Prostate gland (tissue), 2 donors: ENCODE measurements at regions not wholly inside any gene's neighbourhood (a gene's known extent, or its start where the extent isn't known, plus 50 kb on each side); places are given as distances from the start of the nearest gene placed in this dataset.

Source experiments
- DNase-seq: peaks from one replicate; pipeline ENCODE4 v3.0.0-alpha.2; 2019; ENCODE audit warnings: low spot score
- H3K27ac ChIP-seq, 2 donors: fragments of 200-600 bp; sonication (generic); 2 replicates each; pipeline ENCODE4 v1.5.1; 2017 to 2019
- H3K27me3 ChIP-seq: fragments of 200-600 bp; sonication (generic); replicated peaks from 2 replicates; pipeline ENCODE4 v1.5.1; 2019; ENCODE audit not compliant: insufficient read depth
- H3K36me3 ChIP-seq, 2 donors: fragments of 200-600 bp; sonication (generic); 1 replicate in 1 of 2; 2 replicates in 1 of 2; pipeline versions ENCODE4 v1.5.1 to v1.8.1; 2017 to 2019
- H3K4me1 ChIP-seq: fragments of 200-600 bp; sonication (generic); replicated peaks from 2 replicates; pipeline ENCODE4 v1.5.1; 2019
- H3K4me3 ChIP-seq, 2 donors: fragments of 200-600 bp; sonication (generic); 2 replicates each; pipeline ENCODE4 v1.5.1; 2017 to 2019
- H3K9me3 ChIP-seq: fragments of 200-600 bp; sonication (generic); 2 replicates; pipeline ENCODE4 v1.5.1; 2017
- POLR2A ChIP-seq: fragments of 450-650 bp; IDR thresholded peaks from one replicate; pipeline ENCODE4 v1.6.1; 2016; ENCODE audit warnings: antibody characterized with exemption, mild to moderate bottlenecking
- POLR2AphosphoS5 ChIP-seq: sonication (generic); formaldehyde crosslinking; IDR thresholded peaks from one replicate; pipeline ENCODE4 v1.6.1; 2017; ENCODE audit warnings: antibody characterized with exemption
- WGBS: methylation state at CpG from one replicate; pipeline ENCODE4 v1.1.5; 2018; 5-methylcytosine and 5-hydroxymethylcytosine counted together
- intact Hi-C: fragments of 100-400 bp; cut with DNase I; formaldehyde crosslinking; loops from one replicate; pipeline ENCODE4 v1.14.2; 2022
- TF ChIP-seq, protein P1 (sequence below), 4 experiments: fragments of 200-600 bp in 2 of 4; fragments of 450-650 bp in 2 of 4; sonication (generic) in 2 of 4; IDR thresholded peaks; 1 replicate in 3 of 4; 2 replicates in 1 of 4; pipeline ENCODE4 v1.5.1; 2016 to 2019; ENCODE audit warnings: antibody characterized with exemption in 4 of 4, mild to moderate bottlenecking in 2 of 4, moderate library complexity in 2 of 4

DNA sequence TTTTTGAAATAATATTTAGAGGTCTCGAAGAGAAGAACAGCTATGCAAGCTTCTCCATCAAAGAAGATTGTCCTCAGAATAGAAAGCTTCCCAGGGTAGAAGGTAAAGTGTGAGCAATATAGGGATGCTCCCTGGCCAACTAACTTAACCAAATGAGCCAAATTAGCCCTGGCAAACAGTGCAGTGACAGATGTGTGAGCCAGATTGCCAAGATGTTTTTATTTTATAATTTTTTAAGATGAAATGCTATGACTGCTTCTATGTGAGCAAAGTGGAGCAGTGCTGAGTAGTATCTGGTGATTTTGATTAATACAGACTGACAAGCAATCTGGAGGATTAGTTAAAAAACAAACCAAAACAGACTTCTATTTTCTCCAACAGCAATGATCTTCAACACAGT, 202.1 kb downstream of the NOVA1 start:
- Histone ChIP-seq H3K27me3 (no peaks in the 10 kb centered on the region), H3K4me1 (no peaks in the 10 kb centered on the region), H3K9me3 (no peaks in the 10 kb centered on the region), H3K36me3 (no peaks in the 10 kb centered on the region), H3K4me3 (no peak overlapping the region), H3K27ac (no peak overlapping the region)
- intact Hi-C loops = no loop called here
- DNase-seq = no peak
- 45% methylated on average over 1 of the region's 1 CpG for WGBS
- TF ChIP-seq POLR2AphosphoS5 (no peak), POLR2A (no peak)
- TF ChIP-seq, protein P1, sequence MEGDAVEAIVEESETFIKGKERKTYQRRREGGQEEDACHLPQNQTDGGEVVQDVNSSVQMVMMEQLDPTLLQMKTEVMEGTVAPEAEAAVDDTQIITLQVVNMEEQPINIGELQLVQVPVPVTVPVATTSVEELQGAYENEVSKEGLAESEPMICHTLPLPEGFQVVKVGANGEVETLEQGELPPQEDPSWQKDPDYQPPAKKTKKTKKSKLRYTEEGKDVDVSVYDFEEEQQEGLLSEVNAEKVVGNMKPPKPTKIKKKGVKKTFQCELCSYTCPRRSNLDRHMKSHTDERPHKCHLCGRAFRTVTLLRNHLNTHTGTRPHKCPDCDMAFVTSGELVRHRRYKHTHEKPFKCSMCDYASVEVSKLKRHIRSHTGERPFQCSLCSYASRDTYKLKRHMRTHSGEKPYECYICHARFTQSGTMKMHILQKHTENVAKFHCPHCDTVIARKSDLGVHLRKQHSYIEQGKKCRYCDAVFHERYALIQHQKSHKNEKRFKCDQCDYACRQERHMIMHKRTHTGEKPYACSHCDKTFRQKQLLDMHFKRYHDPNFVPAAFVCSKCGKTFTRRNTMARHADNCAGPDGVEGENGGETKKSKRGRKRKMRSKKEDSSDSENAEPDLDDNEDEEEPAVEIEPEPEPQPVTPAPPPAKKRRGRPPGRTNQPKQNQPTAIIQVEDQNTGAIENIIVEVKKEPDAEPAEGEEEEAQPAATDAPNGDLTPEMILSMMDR (IDR thresholded peaks at IDR 0.05) = no peak

DNA sequence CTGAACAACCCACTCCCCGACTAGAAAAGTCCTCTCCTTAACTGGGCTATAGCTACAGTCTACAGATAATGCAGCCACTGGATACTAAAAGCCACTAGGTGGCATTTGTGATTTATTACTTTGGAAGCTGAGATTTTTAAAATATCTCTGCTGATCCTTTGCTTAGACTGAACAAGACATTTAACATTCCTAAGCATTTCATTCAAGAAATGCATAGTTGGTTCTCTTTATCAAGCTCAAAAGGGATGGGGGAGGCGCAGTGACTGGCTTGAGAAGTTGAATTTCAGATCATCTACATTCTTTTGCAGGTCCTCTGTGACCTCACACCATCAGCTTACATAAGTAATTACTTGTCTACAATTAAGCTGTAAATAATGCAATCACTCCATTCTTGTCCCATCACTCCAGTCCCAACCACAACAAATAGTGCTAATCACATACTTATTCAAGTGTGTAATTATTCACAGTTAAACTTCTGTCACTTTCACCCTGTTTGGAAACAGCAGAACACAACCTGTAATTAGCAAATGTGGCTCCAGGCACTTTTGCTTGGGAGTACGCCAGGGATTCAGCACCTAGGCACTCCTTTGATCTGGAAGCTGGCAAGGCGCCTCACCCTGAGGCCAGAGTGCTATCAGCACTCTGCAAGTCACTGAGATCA, 203.6 kb downstream of the NOVA1 start:
- Histone ChIP-seq H3K27ac (no peak overlapping the region), H3K9me3 (no peaks in the 10 kb centered on the region), H3K4me3 (no peak overlapping the region), H3K27me3 (no peaks in the 10 kb centered on the region), H3K4me1 (no peaks in the 10 kb centered on the region), H3K36me3 (no peaks in the 10 kb centered on the region)
- DNase-seq = no peak
- TF ChIP-seq, protein P1 (IDR thresholded peaks at IDR 0.05) = peak in 3 of 4 experiments; percentile 20 to 49 (median 37)
- no peak for TF ChIP-seq POLR2A
- no peak for TF ChIP-seq POLR2AphosphoS5
- intact Hi-C loops = no loop called here
- WGBS = 30% methylated on average over 4 of the region's 4 CpGs

DNA sequence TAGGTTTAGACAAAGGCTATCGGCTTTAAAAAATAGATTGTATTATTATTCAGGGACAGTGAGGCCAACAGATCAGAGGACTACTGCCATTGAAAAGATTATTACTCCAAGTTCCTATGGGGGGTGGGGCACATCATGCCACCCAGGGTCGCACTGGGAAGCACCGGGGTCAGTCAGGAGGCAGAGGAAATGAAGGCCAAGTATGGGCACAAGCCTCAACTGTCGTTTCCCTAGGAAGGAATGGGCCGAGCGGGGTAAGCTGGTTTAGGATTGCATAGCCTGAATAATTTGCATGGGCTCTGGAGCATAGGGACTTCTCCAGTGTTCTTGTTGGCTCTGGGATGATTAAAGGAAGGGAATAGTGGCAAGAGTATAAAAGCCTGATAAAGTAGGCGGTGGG, 205.3 kb downstream of the NOVA1 start:
- H3K9me3 ChIP-seq = no peaks in the 10 kb centered on the region
- no peaks in the 10 kb centered on the region for H3K4me1 ChIP-seq
- H3K36me3 ChIP-seq = no peaks in the 10 kb centered on the region
- no peak overlapping the region for H3K27ac ChIP-seq
- no peaks in the 10 kb centered on the region for H3K27me3 ChIP-seq
- TF ChIP-seq, protein P1 (IDR thresholded peaks at IDR 0.05) = no peak
- TF ChIP-seq POLR2A (no peak), POLR2AphosphoS5 (no peak)
- intact Hi-C loops = no loop called here
- 84% methylated on average over 7 of the region's 7 CpGs for WGBS
- H3K4me3 ChIP-seq = no peak overlapping the region
- no peak for DNase-seq

DNA sequence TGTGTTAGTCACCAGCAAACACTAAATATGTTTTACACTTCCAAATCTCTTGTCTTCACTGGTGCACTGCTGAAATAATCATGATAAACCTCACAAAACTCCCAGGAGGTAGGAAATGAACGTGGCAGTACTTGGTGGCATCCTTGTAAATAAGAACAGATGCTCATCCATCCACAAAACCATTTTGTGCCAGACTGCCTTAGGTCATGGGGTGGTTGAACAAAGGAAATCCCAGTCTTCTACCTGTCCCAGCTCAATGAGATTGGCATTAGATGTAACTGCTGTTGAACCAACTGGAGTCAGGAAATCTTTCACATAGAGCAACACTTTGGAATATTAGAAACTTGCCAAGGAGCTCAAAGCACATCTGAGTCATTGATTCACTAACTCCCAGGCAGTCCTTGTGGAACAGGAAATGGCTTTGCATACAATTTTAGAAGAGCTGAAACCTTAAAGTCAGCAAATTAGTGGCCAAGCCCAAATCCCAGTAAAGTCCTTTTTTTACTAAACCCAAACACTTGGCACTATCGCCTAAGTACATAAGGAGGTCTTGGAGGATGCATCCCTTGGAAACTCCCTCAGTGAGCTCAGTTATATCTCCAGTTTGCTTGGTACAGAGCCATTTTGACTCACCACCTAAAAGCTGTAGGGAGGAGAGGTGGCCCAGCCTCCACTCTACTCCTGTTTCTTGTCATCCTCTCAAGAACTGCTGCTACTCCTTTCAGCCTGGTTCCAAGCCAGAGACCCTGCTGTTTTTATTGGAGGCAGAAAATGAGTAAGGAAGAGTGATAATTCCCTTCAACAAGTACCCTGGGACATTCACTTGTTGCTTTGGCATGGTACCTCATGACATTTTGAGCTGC, 208.0 kb downstream of the NOVA1 start:
- TF ChIP-seq, protein P1 (IDR thresholded peaks at IDR 0.05) = no peak
- TF ChIP-seq POLR2A (no peak), POLR2AphosphoS5 (no peak)
- Histone ChIP-seq H3K36me3 (no peaks in the 10 kb centered on the region), H3K4me1 (no peaks in the 10 kb centered on the region), H3K9me3 (no peaks in the 10 kb centered on the region), H3K27me3 (no peaks in the 10 kb centered on the region), H3K4me3 (no peak overlapping the region), H3K27ac (no peak overlapping the region)
- no peak for DNase-seq
- WGBS = 73% methylated on average over 2 of the region's 2 CpGs
- intact Hi-C loops = no loop called here
